ENCODE measurements at regions not wholly inside any gene's neighbourhood (a gene's known extent, or its start where the extent isn't known, plus 50 kb on each side); places are given as distances from the start of the nearest gene placed in this dataset.

DNA sequence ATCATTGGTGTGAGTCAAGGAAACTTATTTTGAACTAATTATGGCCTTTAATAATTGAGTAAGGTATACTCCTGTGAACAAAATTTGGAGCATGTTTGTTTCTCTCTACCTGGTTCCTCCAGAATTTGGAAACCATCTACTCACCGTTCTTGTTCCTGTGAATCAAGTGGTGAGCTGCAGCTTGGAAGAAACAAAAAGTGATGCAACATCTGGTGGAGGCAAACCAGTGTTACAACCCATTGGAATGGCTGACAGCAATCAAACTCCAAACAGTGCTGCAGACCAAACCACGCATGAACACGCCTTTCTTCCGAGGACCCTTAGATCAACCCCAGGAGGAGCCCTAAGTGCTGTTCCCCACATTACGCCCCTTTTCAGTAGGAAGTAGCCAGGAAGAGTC, 104.7 kb upstream of the VASH1 start:
- TF ChIP-seq EP300 (IDR thresholded peaks at IDR 0.05), result no peak
- no peak for TF ChIP-seq CTCF (IDR thresholded peaks at IDR 0.05)

Data from tibial nerve (tissue), 4 donors.